Kidney (tissue), 13 donors: ENCODE measurements at regions not wholly inside any gene's neighbourhood (a gene's known extent, or its start where the extent isn't known, plus 50 kb on each side); places are given as distances from the start of the nearest gene placed in this dataset.
A peak's percentile ranks its signal among the peaks of the same experiment; 100 is the strongest.
"Not testable (repeated sequence)": the region's sequence is repeated elsewhere in the genome, so short reads cannot be mapped to it uniquely, and the experiment has no call there.

Experiments used
- DNase-seq, 5 donors: peaks; one replicate each; pipeline ENCODE4 v3.0.0-alpha.2; 2013 to 2020
- FAIRE-seq: peaks from 2 replicates; lab custom pipeline; 2012; peaks lifted over from hg19 to GRCh38; lab: Jason Lieb, UNC
- H3K27ac ChIP-seq, 2 donors: one replicate each; pipeline ENCODE4 v1.7.0; 2013; ENCODE audit warnings: low read depth in 2 of 2, low read length in 2 of 2, inconsistent platforms in 1 of 2
- H3K27me3 ChIP-seq: one replicate; pipeline ENCODE4 v1.7.1; 2013; ENCODE audit warnings: low read length, inconsistent platforms; ENCODE audit not compliant: control insufficient read depth, insufficient read depth
- H3K36me3 ChIP-seq, 3 donors: one replicate each; pipeline versions ENCODE4 v1.7.0 to v1.7.1; 2013; ENCODE audit warnings: low read length in 3 of 3, control low read depth in 1 of 3, inconsistent platforms in 1 of 3; ENCODE audit not compliant: insufficient read depth in 3 of 3, control insufficient read depth in 2 of 3
- H3K4me1 ChIP-seq, 3 donors: one replicate each; pipeline versions ENCODE4 v1.7.0 to v1.7.1; 2013; ENCODE audit warnings: low read length in 3 of 3, inconsistent platforms in 1 of 3, low read depth in 1 of 3; ENCODE audit not compliant: control insufficient read depth in 2 of 3, insufficient read depth in 2 of 3
- H3K4me3 ChIP-seq, 3 donors: one replicate each; pipeline versions ENCODE4 v1.7.0 to v1.8.1; 2013; ENCODE audit warnings: low read length in 3 of 3, control low read depth in 1 of 3, inconsistent platforms in 1 of 3
- H3K9ac ChIP-seq, 3 donors: one replicate each; pipeline versions ENCODE4 v1.7.0 to v1.7.1; 2013; ENCODE audit warnings: low read length in 3 of 3, control low read depth in 1 of 3, inconsistent platforms in 1 of 3
- H3K9me3 ChIP-seq, 3 donors: one replicate each; pipeline versions ENCODE4 v1.7.0 to v1.7.1; 2013; ENCODE audit warnings: low read length in 3 of 3, control low read depth in 1 of 3, inconsistent platforms in 1 of 3; ENCODE audit not compliant: control insufficient read depth in 2 of 3, insufficient read depth in 1 of 3
- intact Hi-C: fragments of 100-400 bp; cut with DNase I; formaldehyde crosslinking; loops from one replicate; pipeline ENCODE4 v1.11.1; 2022
- TF ChIP-seq, protein P1 (sequence below): IDR thresholded peaks from 3 replicates; pipeline ENCODE4 v1.5.1; 2012; ENCODE audit warnings: mild to moderate bottlenecking, moderate library complexity, borderline replicate concordance; ENCODE audit not compliant: insufficient read depth; ENCODE audit errors: extremely low read depth
- donor health status: control.
- donor health status: control.
- donor health status: control.
- donor health status: control.
- donor health status: control.
- donor health status: DM: yes; HTN: yes; CAD: no.
- donor health status: Normal renal cell carcinoma (clear cell type).

DNA sequence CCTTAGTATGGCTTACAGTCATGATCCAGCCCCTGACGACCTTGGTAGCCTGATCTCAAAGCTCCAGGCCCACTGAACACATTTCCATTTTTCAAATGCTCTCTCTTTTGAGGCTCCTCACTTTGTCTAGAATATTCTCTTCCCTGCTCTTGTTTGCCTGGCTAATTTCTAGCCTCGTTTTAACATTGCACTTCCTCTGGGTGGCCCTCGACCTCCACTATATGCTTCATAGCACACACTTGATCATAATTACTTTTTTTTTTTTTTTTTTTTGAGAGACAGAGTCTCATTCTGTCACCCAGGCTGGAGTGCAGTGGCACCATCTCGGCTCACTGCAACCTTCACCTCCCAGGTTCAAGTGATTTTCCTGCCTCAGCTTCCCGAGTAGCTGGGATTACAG is 65.5 kb upstream of the RABGAP1L start:
- H3K9me3 ChIP-seq, intact Hi-C loops, H3K36me3 ChIP-seq, FAIRE-seq, H3K9ac ChIP-seq, H3K27me3 ChIP-seq, H3K4me3 ChIP-seq, H3K4me1 ChIP-seq, H3K27ac ChIP-seq, DNase-seq: not testable (repeated sequence)
- TF ChIP-seq, protein P1, sequence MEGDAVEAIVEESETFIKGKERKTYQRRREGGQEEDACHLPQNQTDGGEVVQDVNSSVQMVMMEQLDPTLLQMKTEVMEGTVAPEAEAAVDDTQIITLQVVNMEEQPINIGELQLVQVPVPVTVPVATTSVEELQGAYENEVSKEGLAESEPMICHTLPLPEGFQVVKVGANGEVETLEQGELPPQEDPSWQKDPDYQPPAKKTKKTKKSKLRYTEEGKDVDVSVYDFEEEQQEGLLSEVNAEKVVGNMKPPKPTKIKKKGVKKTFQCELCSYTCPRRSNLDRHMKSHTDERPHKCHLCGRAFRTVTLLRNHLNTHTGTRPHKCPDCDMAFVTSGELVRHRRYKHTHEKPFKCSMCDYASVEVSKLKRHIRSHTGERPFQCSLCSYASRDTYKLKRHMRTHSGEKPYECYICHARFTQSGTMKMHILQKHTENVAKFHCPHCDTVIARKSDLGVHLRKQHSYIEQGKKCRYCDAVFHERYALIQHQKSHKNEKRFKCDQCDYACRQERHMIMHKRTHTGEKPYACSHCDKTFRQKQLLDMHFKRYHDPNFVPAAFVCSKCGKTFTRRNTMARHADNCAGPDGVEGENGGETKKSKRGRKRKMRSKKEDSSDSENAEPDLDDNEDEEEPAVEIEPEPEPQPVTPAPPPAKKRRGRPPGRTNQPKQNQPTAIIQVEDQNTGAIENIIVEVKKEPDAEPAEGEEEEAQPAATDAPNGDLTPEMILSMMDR = peak; percentile 29

DNA sequence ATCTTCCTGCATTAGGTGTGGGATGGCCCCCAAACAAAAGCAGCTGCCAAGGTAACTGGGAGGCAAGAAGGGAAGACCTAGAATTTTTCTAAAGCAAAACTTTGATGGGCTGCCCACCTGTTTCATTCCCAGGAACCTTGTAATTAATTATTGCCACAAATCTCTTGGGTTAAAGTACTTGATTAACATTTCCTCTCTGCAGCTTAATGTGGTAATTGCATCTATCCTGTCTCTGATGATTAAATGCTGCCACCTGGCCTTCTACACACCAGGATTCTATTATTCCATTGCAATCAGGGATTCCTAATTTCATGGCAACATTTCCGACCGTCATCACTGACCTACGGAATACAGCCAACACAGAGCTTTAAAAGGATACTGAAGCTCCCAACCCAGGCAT is 68.3 kb upstream of the RC3H1 start:
- no peak overlapping the region for H3K27ac ChIP-seq
- H3K27me3 ChIP-seq = no peaks in the 10 kb centered on the region
- DNase-seq (no peak), FAIRE-seq (no peak)
- H3K9ac ChIP-seq = no peak overlapping the region
- intact Hi-C loops = no loop called here
- no peaks in the 10 kb centered on the region for H3K36me3 ChIP-seq
- H3K4me1 ChIP-seq = no peaks in the 10 kb centered on the region
- no peaks in the 10 kb centered on the region for H3K9me3 ChIP-seq
- TF ChIP-seq, protein P1 = no peak
- no peak overlapping the region for H3K4me3 ChIP-seq

DNA sequence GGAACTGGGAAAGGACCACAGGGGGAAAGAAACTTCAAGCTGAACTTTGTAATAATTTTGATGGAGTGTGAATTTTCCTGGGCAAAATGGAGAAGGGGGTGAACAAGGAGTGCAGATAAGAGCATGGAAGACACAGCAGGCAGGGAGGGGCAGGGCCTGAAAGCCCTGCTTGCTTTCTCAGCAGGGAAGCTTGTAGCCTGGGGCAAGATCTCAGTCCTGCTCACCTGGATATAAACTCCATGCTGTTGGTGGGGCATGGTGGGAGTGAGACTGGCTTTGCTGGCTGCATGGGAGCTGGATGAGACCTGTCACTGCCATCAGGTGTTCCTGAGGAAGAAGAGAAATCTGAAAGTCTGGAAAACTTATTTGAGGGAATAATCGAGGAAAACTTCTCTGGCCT is 58.7 kb upstream of the RC3H1 start:
- H3K27me3 ChIP-seq = no peaks in the 10 kb centered on the region
- H3K36me3 ChIP-seq = no peaks in the 10 kb centered on the region
- intact Hi-C loops = no loop called here
- H3K9ac ChIP-seq = no peak overlapping the region
- FAIRE-seq (no peak), DNase-seq (no peak)
- no peaks in the 10 kb centered on the region for H3K4me1 ChIP-seq
- no peak overlapping the region for H3K4me3 ChIP-seq
- TF ChIP-seq, protein P1 = no peak
- H3K9me3 ChIP-seq = no peaks in the 10 kb centered on the region
- no peak overlapping the region for H3K27ac ChIP-seq

DNA sequence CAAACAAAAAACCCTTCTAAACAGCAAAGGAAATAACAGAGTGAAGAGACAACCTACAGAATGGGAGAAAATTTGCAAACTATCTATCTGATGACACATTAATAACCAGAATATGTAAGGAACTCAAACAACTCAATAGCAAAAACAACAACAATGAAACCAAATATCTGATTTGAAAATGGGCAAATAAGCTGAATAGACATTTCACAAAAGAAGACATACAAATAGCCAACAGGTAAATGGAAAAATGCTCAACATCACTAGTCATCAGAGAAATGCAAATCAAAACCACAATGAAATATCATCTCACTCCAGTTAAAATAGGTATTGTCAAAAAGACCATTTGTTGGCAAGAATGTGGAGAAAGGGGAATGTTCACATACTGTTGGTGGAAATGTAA is 57.6 kb upstream of the RC3H1 start:
- H3K4me1 ChIP-seq = no peaks in the 10 kb centered on the region
- TF ChIP-seq, protein P1 = no peak
- FAIRE-seq (no peak), DNase-seq (no peak)
- intact Hi-C loops = no loop called here
- no peaks in the 10 kb centered on the region for H3K27me3 ChIP-seq
- H3K4me3 ChIP-seq = no peak overlapping the region
- no peak overlapping the region for H3K27ac ChIP-seq
- H3K36me3 ChIP-seq = no peaks in the 10 kb centered on the region
- no peaks in the 10 kb centered on the region for H3K9me3 ChIP-seq
- H3K9ac ChIP-seq = no peak overlapping the region

DNA sequence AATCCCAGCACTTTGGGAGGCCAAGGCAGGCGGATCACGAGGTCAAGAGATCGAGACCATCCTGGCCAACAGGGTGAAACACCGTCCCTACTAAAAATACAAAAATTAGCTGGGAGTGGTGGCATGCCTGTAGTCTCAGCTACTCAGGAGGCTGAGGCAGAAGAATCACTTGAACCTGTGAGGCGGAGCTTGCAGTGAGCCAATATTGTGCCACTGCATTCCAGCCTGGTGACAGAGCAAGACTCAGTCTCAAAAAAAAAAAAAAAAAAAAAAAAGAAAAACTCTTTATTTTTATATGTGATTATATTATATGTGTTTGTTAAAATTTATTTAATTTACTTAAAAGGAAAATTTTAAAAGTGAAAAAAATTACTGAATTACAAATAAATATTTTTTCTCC is 56.8 kb upstream of the RC3H1 start:
- DNase-seq, H3K27me3 ChIP-seq, intact Hi-C loops, H3K9ac ChIP-seq, H3K9me3 ChIP-seq, FAIRE-seq, H3K36me3 ChIP-seq, H3K4me3 ChIP-seq, H3K27ac ChIP-seq, H3K4me1 ChIP-seq: not testable (repeated sequence)
